PC-3 (cell line): ENCODE measurements at regions not wholly inside any gene's neighbourhood (a gene's known extent, or its start where the extent isn't known, plus 50 kb on each side); places are given as distances from the start of the nearest gene placed in this dataset.

ENCODE experiments used
- CTCF ChIP-seq: fragments of 300-600 bp; sonication (generic); conservative IDR thresholded peaks from 2 replicates; pipeline ENCODE4 v1.5.1; 2017; ENCODE audit warnings: antibody characterized with exemption, low read depth, mild to moderate bottlenecking, low read length
- EZH2 ChIP-seq: fragments of 300-600 bp; sonication (generic); IDR thresholded peaks from one replicate; pipeline ENCODE4 v1.6.1; 2017; ENCODE audit warnings: antibody characterized with exemption, mild to moderate bottlenecking, low read length; ENCODE audit not compliant: unreplicated experiment
- EZH2phosphoT487 ChIP-seq: fragments of 300-600 bp; sonication (generic); IDR thresholded peaks from 2 replicates; pipeline ENCODE4 v1.6.1; 2018; ENCODE audit warnings: mild to moderate bottlenecking, antibody characterized with exemption, low read length, borderline replicate concordance

- TF ChIP-seq CTCF (no peak), EZH2phosphoT487 (no peak), EZH2 (no peak)
Observed at GRCh38 chr5:57320582-57320981, 146.7 kb downstream of the GPBP1 start.
